IMR-90 (cell line): ENCODE measurements at regions not wholly inside any gene's neighbourhood (a gene's known extent, or its start where the extent isn't known, plus 50 kb on each side); places are given as distances from the start of the nearest gene placed in this dataset.

Experiments
- ATAC-seq: fragments of 200-7000 bp; cut with Tn5 transposase; 2 replicates; pipeline ENCODE4 v1.9.1; 2020; ENCODE audit warnings: low read depth, mild to moderate bottlenecking, moderate library complexity
- BruUV-seq: library from RNA; stranded (reverse); fragments of 400-500 nt; replicated peaks from 2 replicates; lab custom pipeline; 2021; lab: Mats Ljungman, UMichigan
- CTCF ChIA-PET: fragments of 300-600 bp; formaldehyde crosslinking; extraction: SDS; loops from one replicate; lab custom pipeline; 2021; ENCODE audit warnings: antibody characterized with exemption; lab: Yijun Ruan, JAX
- POLR2A ChIA-PET: fragments of 300-600 bp; sonication (Branson Sonifier 250); formaldehyde crosslinking; loops from one replicate; lab custom pipeline; 2022; ENCODE audit warnings: antibody characterized with exemption; ENCODE audit not compliant: unreplicated experiment; lab: Charles Lee
- DNase-seq: peaks from one replicate; pipeline ENCODE4 v3.0.0; 2013
- H2AFZ ChIP-seq: replicated peaks from 2 replicates; pipeline ENCODE3; 2013; ENCODE audit warnings: low read length, mild to moderate bottlenecking; ENCODE audit not compliant: poor library complexity
- H2AK5ac ChIP-seq: 2 replicates; pipeline ENCODE4 v1.6.1; 2013; ENCODE audit warnings: low read depth, low read length, inconsistent platforms
- H2AK9ac ChIP-seq: replicated peaks from 2 replicates; pipeline ENCODE3; 2013; ENCODE audit warnings: mild to moderate bottlenecking, low read depth, low read length, moderate library complexity; ENCODE audit not compliant: poor library complexity
- H2BK120ac ChIP-seq: 2 replicates; pipeline ENCODE4 v1.6.1; 2013; ENCODE audit warnings: low read depth, low read length, inconsistent platforms
- H2BK15ac ChIP-seq: 3 replicates; pipeline ENCODE4 v1.6.1; 2013; ENCODE audit warnings: low read depth, low read length, inconsistent platforms
- H2BK20ac ChIP-seq: 2 replicates; pipeline ENCODE4 v1.6.1; 2013; ENCODE audit warnings: low read depth, mild to moderate bottlenecking, inconsistent platforms, low read length, moderate library complexity
- H2BK5ac ChIP-seq: 2 replicates; pipeline ENCODE4 v1.6.1; 2013; ENCODE audit warnings: mild to moderate bottlenecking, low read depth, low read length, inconsistent platforms; ENCODE audit not compliant: poor library complexity, severe bottlenecking
- H3K14ac ChIP-seq: replicated peaks from 2 replicates; pipeline ENCODE4 v1.6.1; 2013; ENCODE audit warnings: low read depth, low read length, inconsistent platforms
- H3K18ac ChIP-seq: 2 replicates; pipeline ENCODE4 v1.6.1; 2013; ENCODE audit warnings: low read depth, low read length, control low read depth
- H3K23ac ChIP-seq: 2 replicates; pipeline ENCODE4 v1.6.1; 2013; ENCODE audit warnings: low read depth, low read length, inconsistent platforms
- H3K27ac ChIP-seq: 2 replicates; pipeline ENCODE4 v1.5.1; 2013; ENCODE audit warnings: mild to moderate bottlenecking, control low read depth, low read length; ENCODE audit not compliant: insufficient read depth
- H3K27me3 ChIP-seq: 2 replicates; pipeline ENCODE4 v1.6.1; 2013; ENCODE audit warnings: low read length; ENCODE audit not compliant: control insufficient read depth, insufficient read depth
- H3K36me3 ChIP-seq: 2 replicates; pipeline ENCODE4 v1.6.1; 2013; ENCODE audit warnings: low read length, mixed read lengths; ENCODE audit not compliant: control insufficient read depth, insufficient read depth
- H3K4ac ChIP-seq: 2 replicates; pipeline ENCODE4 v1.6.1; 2013; ENCODE audit warnings: low read depth, low read length, inconsistent platforms
- H3K4me1 ChIP-seq: 2 replicates; pipeline ENCODE4 v1.6.1; 2013; ENCODE audit warnings: low read length, mixed read lengths; ENCODE audit not compliant: control insufficient read depth, insufficient read depth
- H3K4me2 ChIP-seq: 2 replicates; pipeline ENCODE4 v1.6.1; 2013; ENCODE audit warnings: low read depth, mild to moderate bottlenecking, control low read depth, low read length, moderate library complexity
- H3K4me3 ChIP-seq: 2 replicates; pipeline ENCODE4 v1.5.1; 2013; ENCODE audit warnings: low read depth, mild to moderate bottlenecking, control low read depth, low read length, moderate library complexity; ENCODE audit not compliant: insufficient read depth
- H3K56ac ChIP-seq: 2 replicates; pipeline ENCODE4 v1.6.1; 2013; ENCODE audit warnings: low read length, inconsistent platforms; ENCODE audit not compliant: insufficient read depth; ENCODE audit errors: extremely low read depth
- H3K79me1 ChIP-seq, 2 experiments: 2 replicates each; pipeline ENCODE4 v1.6.1; 2013; ENCODE audit warnings: low read length in 2 of 2, inconsistent platforms in 1 of 2, low read depth in 1 of 2
- H3K9ac ChIP-seq: 2 replicates; pipeline ENCODE4 v1.6.1; 2013; ENCODE audit warnings: low read depth, low read length, control low read depth
- H3K9me1 ChIP-seq: 2 replicates; pipeline ENCODE4 v1.6.1; 2013; ENCODE audit warnings: low read length, inconsistent platforms; ENCODE audit not compliant: insufficient read depth
- H3K9me3 ChIP-seq: 2 replicates; pipeline ENCODE4 v1.6.1; 2013; ENCODE audit warnings: low read length; ENCODE audit not compliant: control insufficient read depth, insufficient read depth
- H4K20me1 ChIP-seq: 2 replicates; pipeline ENCODE4 v1.6.1; 2013; ENCODE audit warnings: low read length, inconsistent platforms; ENCODE audit not compliant: insufficient read depth
- H4K5ac ChIP-seq: 2 replicates; pipeline ENCODE4 v1.6.1; 2013; ENCODE audit warnings: mild to moderate bottlenecking, low read depth, low read length, control low read depth
- H4K8ac ChIP-seq, 2 experiments: 2 replicates each; pipeline ENCODE4 v1.6.1; 2013; ENCODE audit warnings: low read depth in 2 of 2, low read length in 2 of 2, control low read depth in 1 of 2, inconsistent platforms in 1 of 2
- H4K91ac ChIP-seq: 2 replicates; pipeline ENCODE4 v1.6.1; 2013; ENCODE audit warnings: low read depth, low read length, inconsistent platforms; ENCODE audit not compliant: insufficient read depth
- BHLHE40 ChIP-seq: fragments of 150-350 bp; IDR thresholded peaks from 2 replicates; pipeline ENCODE4 v1.6.1; 2016; ENCODE audit warnings: mild to moderate bottlenecking, low read depth, low read length
- CHD1 ChIP-seq: IDR thresholded peaks from 2 replicates; pipeline ENCODE4 v1.6.1; 2012; ENCODE audit warnings: low read depth, low read length, improper control_type of control experiment
- MAFK ChIP-seq: IDR thresholded peaks from 2 replicates; pipeline ENCODE4 v1.6.1; 2012; ENCODE audit warnings: low read depth, low read length, improper control_type of control experiment
- MXI1 ChIP-seq: IDR thresholded peaks from 2 replicates; pipeline ENCODE4 v1.6.1; 2012; ENCODE audit warnings: low read depth, mild to moderate bottlenecking, low read length, moderate library complexity, borderline replicate concordance
- NFE2L2 ChIP-seq: fragments of 150-350 bp; IDR thresholded peaks from 2 replicates; pipeline ENCODE4 v1.6.1; 2016; ENCODE audit warnings: low read depth, mild to moderate bottlenecking, low read length
- POLR2A ChIP-seq: IDR thresholded peaks from 2 replicates; pipeline ENCODE4 v1.6.1; 2012; ENCODE audit warnings: mild to moderate bottlenecking, low read depth, low read length
- RCOR1 ChIP-seq: IDR thresholded peaks from 2 replicates; pipeline ENCODE4 v1.6.1; 2012; ENCODE audit warnings: mild to moderate bottlenecking, low read length, improper control_type of control experiment; ENCODE audit not compliant: insufficient replicate concordance
- RFX5 ChIP-seq: IDR thresholded peaks from 2 replicates; pipeline ENCODE4 v1.8.0; 2012; ENCODE audit warnings: low read depth, mild to moderate bottlenecking, low read length, moderate library complexity
- WGBS, 2 experiments: methylation state at CpG; one replicate each; pipeline versions ENCODE4 v1.1.5 to v1.1.7; 2013; ENCODE audit warnings: missing lambda C conversion rate in 2 of 2; ENCODE audit not compliant: insufficient read length in 1 of 2; ENCODE audit errors: extremely low coverage in 2 of 2; 5-methylcytosine and 5-hydroxymethylcytosine counted together
- dilution Hi-C: fragments of 300-500 bp; cut with HindIII; formaldehyde crosslinking; loops from one replicate; pipeline ENCODE4 v1.14.3; 2018; ENCODE audit warnings: low sequenced_read_pairs; ENCODE audit not compliant: unreplicated experiment
- in situ Hi-C: fragments of 300-500 bp; cut with MboI; formaldehyde crosslinking; loops from 3 replicates; pipeline ENCODE4 v1.14.3; 2019; ENCODE audit warnings: low sequenced_read_pairs, inconsistent platforms, mixed read lengths
- intact Hi-C: fragments of 100-400 bp; cut with micrococcal nuclease; formaldehyde crosslinking; loops from 2 replicates; pipeline ENCODE4 v1.10.0; 2022
- TF ChIP-seq, protein P1 (sequence below): fragments of 150-350 bp; IDR thresholded peaks from 2 replicates; pipeline ENCODE4 v1.6.1; 2017; ENCODE audit warnings: mild to moderate bottlenecking, antibody characterized with exemption, low read length, low read depth
- TF ChIP-seq, protein P2 (sequence below): fragments of 150-350 bp; IDR thresholded peaks from 2 replicates; pipeline ENCODE4 v1.6.1; 2016; ENCODE audit warnings: low read depth, mild to moderate bottlenecking, low read length, moderate library complexity, borderline replicate concordance

DNA sequence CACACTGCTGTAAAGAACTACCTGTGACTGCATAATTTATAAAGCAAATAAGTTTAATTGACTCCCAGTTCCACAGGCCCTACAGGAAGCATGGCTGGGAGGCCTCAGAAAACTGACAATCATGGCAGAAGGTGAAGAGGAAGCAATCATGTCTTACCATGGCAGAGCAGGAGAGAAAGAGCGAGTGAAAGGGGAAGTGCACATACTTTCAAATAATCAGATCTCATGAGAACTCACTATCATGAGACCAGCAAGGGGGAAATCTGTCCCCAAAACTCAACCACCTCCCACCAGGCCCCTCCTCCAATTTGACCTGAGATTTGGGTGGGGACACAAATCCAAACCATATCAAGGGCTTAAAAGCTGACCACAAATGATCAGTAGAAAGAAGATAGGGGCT, 493.2 kb downstream of the PTPRC start:
- H2BK120ac ChIP-seq = no peak overlapping the region
- H3K9ac ChIP-seq = no peak overlapping the region
- CTCF ChIA-PET = no interaction called here
- no peaks in the 10 kb centered on the region for H4K20me1 ChIP-seq
- no peak overlapping the region for H2AK5ac ChIP-seq
- H4K5ac ChIP-seq = no peak overlapping the region
- no peak overlapping the region for H3K4me2 ChIP-seq
- no peak overlapping the region for H3K4me3 ChIP-seq
- WGBS, 2 experiments = no CpG with 5 or more reads among the region's 1 CpG
- no peak overlapping the region for H4K8ac ChIP-seq
- H2BK5ac ChIP-seq = no peak overlapping the region
- H3K56ac ChIP-seq = no peak overlapping the region
- no peaks in the 10 kb centered on the region for H3K9me1 ChIP-seq
- no peak overlapping the region for H3K23ac ChIP-seq
- ATAC-seq (no peak), DNase-seq (no peak)
- no TSS peak for BruUV-seq
- H3K36me3 ChIP-seq = no peaks in the 10 kb centered on the region
- no peaks in the 10 kb centered on the region for H3K79me1 ChIP-seq
- no peak overlapping the region for H2BK20ac ChIP-seq
- intact Hi-C loops (no loop called here), dilution Hi-C loops (no loop called here), in situ Hi-C loops (no loop called here)
- no peak overlapping the region for H2BK15ac ChIP-seq
- H2AFZ ChIP-seq = no peak overlapping the region
- no peaks in the 10 kb centered on the region for H3K27me3 ChIP-seq
- H4K91ac ChIP-seq = no peak overlapping the region
- no peak overlapping the region for H3K18ac ChIP-seq
- H3K14ac ChIP-seq = no peak overlapping the region
- H3K4me1 ChIP-seq = no peaks in the 10 kb centered on the region
- no peaks in the 10 kb centered on the region for H3K9me3 ChIP-seq
- POLR2A ChIA-PET = no interaction called here
- H2AK9ac ChIP-seq = no peak overlapping the region
- H3K27ac ChIP-seq = no peak overlapping the region
- TF ChIP-seq RCOR1 (no peak), BHLHE40 (no peak), CHD1 (no peak), NFE2L2 (no peak), RFX5 (no peak), MXI1 (no peak), POLR2A (no peak), MAFK (no peak)
- TF ChIP-seq, protein P1, sequence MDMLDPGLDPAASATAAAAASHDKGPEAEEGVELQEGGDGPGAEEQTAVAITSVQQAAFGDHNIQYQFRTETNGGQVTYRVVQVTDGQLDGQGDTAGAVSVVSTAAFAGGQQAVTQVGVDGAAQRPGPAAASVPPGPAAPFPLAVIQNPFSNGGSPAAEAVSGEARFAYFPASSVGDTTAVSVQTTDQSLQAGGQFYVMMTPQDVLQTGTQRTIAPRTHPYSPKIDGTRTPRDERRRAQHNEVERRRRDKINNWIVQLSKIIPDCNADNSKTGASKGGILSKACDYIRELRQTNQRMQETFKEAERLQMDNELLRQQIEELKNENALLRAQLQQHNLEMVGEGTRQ = no peak
- TF ChIP-seq, protein P2, sequence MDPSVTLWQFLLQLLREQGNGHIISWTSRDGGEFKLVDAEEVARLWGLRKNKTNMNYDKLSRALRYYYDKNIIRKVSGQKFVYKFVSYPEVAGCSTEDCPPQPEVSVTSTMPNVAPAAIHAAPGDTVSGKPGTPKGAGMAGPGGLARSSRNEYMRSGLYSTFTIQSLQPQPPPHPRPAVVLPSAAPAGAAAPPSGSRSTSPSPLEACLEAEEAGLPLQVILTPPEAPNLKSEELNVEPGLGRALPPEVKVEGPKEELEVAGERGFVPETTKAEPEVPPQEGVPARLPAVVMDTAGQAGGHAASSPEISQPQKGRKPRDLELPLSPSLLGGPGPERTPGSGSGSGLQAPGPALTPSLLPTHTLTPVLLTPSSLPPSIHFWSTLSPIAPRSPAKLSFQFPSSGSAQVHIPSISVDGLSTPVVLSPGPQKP = no peak
- H3K4ac ChIP-seq = no peak overlapping the region
